Activated CD4-positive, alpha-beta T cell treated with anti-CD3 and anti-CD28 coated beads, Interleukin-2, amount 10 ng/mL, durations not matched to agents 24 days and 14 days (primary cell): ENCODE measurements at regions not wholly inside any gene's neighbourhood (a gene's known extent, or its start where the extent isn't known, plus 50 kb on each side); places are given as distances from the start of the nearest gene placed in this dataset.
"Not testable (repeated sequence)": the region's sequence is repeated elsewhere in the genome, so short reads cannot be mapped to it uniquely, and the experiment has no call there.

Source experiments
- DNase-seq: peaks from one replicate; pipeline ENCODE4 v3.0.0; 2022
- H3K27ac Mint-ChIP-seq: one replicate; pipeline ENCODE4 v1.8.0; 2022; ENCODE audit warnings: mild to moderate bottlenecking, mixed read lengths
- H3K27me3 Mint-ChIP-seq: one replicate; pipeline ENCODE4 v1.8.0; 2022; ENCODE audit warnings: mixed read lengths
- H3K36me3 Mint-ChIP-seq: one replicate; pipeline ENCODE4 v1.8.0; 2022; ENCODE audit warnings: low read depth, mild to moderate bottlenecking, mixed read lengths
- H3K4me1 Mint-ChIP-seq: one replicate; pipeline ENCODE4 v1.8.0; 2021; ENCODE audit warnings: mixed read lengths
- H3K4me3 Mint-ChIP-seq: one replicate; pipeline ENCODE4 v1.8.0; 2022; ENCODE audit warnings: mild to moderate bottlenecking, moderate library complexity, mixed read lengths
- H3K9me3 Mint-ChIP-seq: one replicate; pipeline ENCODE4 v1.8.0; 2021; ENCODE audit warnings: mixed read lengths
- intact Hi-C: fragments of 100-400 bp; cut with micrococcal nuclease; formaldehyde crosslinking; loops from one replicate; pipeline ENCODE4 v1.15.1; 2023

- Mint-ChIP-seq H3K9me3 (no peaks in the 10 kb centered on the region), H3K4me1 (no peaks in the 10 kb centered on the region), H3K4me3 (no peak overlapping the region), H3K27me3 (no peaks in the 10 kb centered on the region), H3K27ac (no peak overlapping the region), H3K36me3 (no peaks in the 10 kb centered on the region)
- intact Hi-C loops: no loop called here
- no peak for DNase-seq
These were observed 139.4 kb upstream of the CXorf66 start for GRCh38 chrX:140104760-140105159.

GRCh38 chrX:140099221-140099620, 133.9 kb upstream of the CXorf66 start:
- Mint-ChIP-seq H3K9me3 (no peaks in the 10 kb centered on the region), H3K4me1 (no peaks in the 10 kb centered on the region), H3K4me3 (no peak overlapping the region), H3K36me3 (no peaks in the 10 kb centered on the region), H3K27me3 (no peaks in the 10 kb centered on the region), H3K27ac (no peak overlapping the region)
- DNase-seq: no peak
- intact Hi-C loops: no loop called here

GRCh38 chrX:140092121-140092520, 126.8 kb upstream of the CXorf66 start:
- Mint-ChIP-seq H3K9me3 (no peaks in the 10 kb centered on the region), H3K4me1 (no peaks in the 10 kb centered on the region), H3K27ac (no peak overlapping the region), H3K36me3 (no peaks in the 10 kb centered on the region), H3K27me3 (peaks cover 18% of the 10 kb centered on the region), H3K4me3 (no peak overlapping the region)
- intact Hi-C loops: no loop called here
- DNase-seq: no peak

- H3K9me3 Mint-ChIP-seq: no peaks in the 10 kb centered on the region
- peaks cover 20% of the 10 kb centered on the region for H3K27me3 Mint-ChIP-seq
- H3K27ac Mint-ChIP-seq: no peak overlapping the region
- no peaks in the 10 kb centered on the region for H3K4me1 Mint-ChIP-seq
- no peaks in the 10 kb centered on the region for H3K36me3 Mint-ChIP-seq
- H3K4me3 Mint-ChIP-seq: peak overlapping the region; percentile 54
- intact Hi-C loops: no loop called here
- DNase-seq: peak; percentile 64
These were observed 126.0 kb upstream of the CXorf66 start for GRCh38 chrX:140091125-140091886.

- Mint-ChIP-seq H3K36me3 (no peaks in the 10 kb centered on the region), H3K4me1 (no peaks in the 10 kb centered on the region), H3K27me3 (peaks cover 20% of the 10 kb centered on the region), H3K27ac (no peak overlapping the region), H3K4me3 (no peak overlapping the region), H3K9me3 (no peaks in the 10 kb centered on the region)
- intact Hi-C loops: no loop called here
- no peak for DNase-seq
These were observed 125.4 kb upstream of the CXorf66 start for GRCh38 chrX:140090800-140091124.

- DNase-seq: no peak
- H3K36me3 Mint-ChIP-seq: no peaks in the 10 kb centered on the region
- H3K27me3 Mint-ChIP-seq: peaks cover 20% of the 10 kb centered on the region
- no peak overlapping the region for H3K27ac Mint-ChIP-seq
- H3K4me3 Mint-ChIP-seq: no peak overlapping the region
- intact Hi-C loops: no loop called here
- no peaks in the 10 kb centered on the region for H3K4me1 Mint-ChIP-seq
- no peaks in the 10 kb centered on the region for H3K9me3 Mint-ChIP-seq
These were observed 123.1 kb upstream of the CXorf66 start for GRCh38 chrX:140088438-140088837.

- Mint-ChIP-seq H3K4me3 (no peak overlapping the region), H3K27me3 (peaks cover 20% of the 10 kb centered on the region), H3K27ac (no peak overlapping the region), H3K9me3 (no peaks in the 10 kb centered on the region), H3K36me3 (no peaks in the 10 kb centered on the region), H3K4me1 (no peaks in the 10 kb centered on the region)
- intact Hi-C loops: no loop called here
- DNase-seq: no peak
These were observed 122.6 kb upstream of the CXorf66 start for GRCh38 chrX:140087875-140088274.

- H3K4me1 Mint-ChIP-seq: no peaks in the 10 kb centered on the region
- H3K36me3 Mint-ChIP-seq: no peaks in the 10 kb centered on the region
- H3K9me3 Mint-ChIP-seq: no peaks in the 10 kb centered on the region
- no peak overlapping the region for H3K27ac Mint-ChIP-seq
- H3K4me3 Mint-ChIP-seq: no peak overlapping the region
- H3K27me3 Mint-ChIP-seq: peaks cover 17% of the 10 kb centered on the region
- no peak for DNase-seq
- intact Hi-C loops: no loop called here
These were observed 121.4 kb upstream of the CXorf66 start for GRCh38 chrX:140086691-140087090.

GRCh38 chrX:140074851-140075250, 109.5 kb upstream of the CXorf66 start:
- H3K36me3 Mint-ChIP-seq, H3K27me3 Mint-ChIP-seq, DNase-seq: not testable (repeated sequence)

GRCh38 chrX:140071037-140071436, 105.7 kb upstream of the CXorf66 start:
- H3K4me3 Mint-ChIP-seq: no peak overlapping the region
- H3K27me3 Mint-ChIP-seq: no peaks in the 10 kb centered on the region
- no peaks in the 10 kb centered on the region for H3K9me3 Mint-ChIP-seq
- no peaks in the 10 kb centered on the region for H3K36me3 Mint-ChIP-seq
- DNase-seq: no peak
- H3K4me1 Mint-ChIP-seq: no peaks in the 10 kb centered on the region
- intact Hi-C loops: no loop called here
- no peak overlapping the region for H3K27ac Mint-ChIP-seq

More at GRCh38 chrX:140074851-140075250, 109.5 kb upstream of the CXorf66 start:
- H3K4me3 Mint-ChIP-seq, H3K4me1 Mint-ChIP-seq, H3K27ac Mint-ChIP-seq, H3K9me3 Mint-ChIP-seq, intact Hi-C loops: not testable (repeated sequence)

- no peak for DNase-seq
- intact Hi-C loops: no loop called here
- Mint-ChIP-seq H3K27ac (no peak overlapping the region), H3K4me3 (no peak overlapping the region), H3K9me3 (no peaks in the 10 kb centered on the region), H3K4me1 (no peaks in the 10 kb centered on the region), H3K36me3 (no peaks in the 10 kb centered on the region), H3K27me3 (no peaks in the 10 kb centered on the region)
These were observed 100.8 kb upstream of the CXorf66 start for GRCh38 chrX:140065961-140066662.

GRCh38 chrX:140064993-140065392, 99.7 kb upstream of the CXorf66 start:
- Mint-ChIP-seq H3K4me3 (no peak overlapping the region), H3K9me3 (no peaks in the 10 kb centered on the region), H3K27ac (no peak overlapping the region)

GRCh38 chrX:140057001-140057411, 91.7 kb upstream of the CXorf66 start:
- Mint-ChIP-seq H3K4me1 (peaks cover 2% of the 10 kb centered on the region), H3K27me3 (no peaks in the 10 kb centered on the region), H3K4me3 (no peak overlapping the region), H3K27ac (no peak overlapping the region), H3K9me3 (no peaks in the 10 kb centered on the region), H3K36me3 (no peaks in the 10 kb centered on the region)
- peak; percentile 81 for DNase-seq
- intact Hi-C loops: loop anchor here (1.0 to 5.0 kb wide), 2 partner anchors 84 to 675 kb away; no protein-coding TSS in a partner anchor

More at GRCh38 chrX:140064993-140065392, 99.7 kb upstream of the CXorf66 start:
- Mint-ChIP-seq H3K36me3 (no peaks in the 10 kb centered on the region), H3K27me3 (no peaks in the 10 kb centered on the region), H3K4me1 (no peaks in the 10 kb centered on the region)
- DNase-seq: no peak
- intact Hi-C loops: no loop called here

GRCh38 chrX:140053846-140054245, 88.5 kb upstream of the CXorf66 start:
- Mint-ChIP-seq H3K9me3 (no peaks in the 10 kb centered on the region), H3K36me3 (no peaks in the 10 kb centered on the region), H3K4me1 (peaks cover 2% of the 10 kb centered on the region), H3K27ac (no peak overlapping the region), H3K4me3 (no peak overlapping the region), H3K27me3 (no peaks in the 10 kb centered on the region)
- intact Hi-C loops: no loop called here
- DNase-seq: no peak
